Liver (tissue), 3 donors: ENCODE measurements at regions not wholly inside any gene's neighbourhood (a gene's known extent, or its start where the extent isn't known, plus 50 kb on each side); places are given as distances from the start of the nearest gene placed in this dataset.

Source experiments
- GABPA ChIP-seq, 2 donors: IDR thresholded peaks in 1 of 2; conservative IDR thresholded peaks in 1 of 2; 2 replicates each; pipeline ENCODE4 v1.6.1; 2016; ENCODE audit warnings: antibody characterized with exemption in 2 of 2, mild to moderate bottlenecking in 1 of 2, moderate library complexity in 1 of 2
- RAD21 ChIP-seq, 2 donors: IDR thresholded peaks; 2 replicates each; pipeline ENCODE4 v1.6.1; 2016; ENCODE audit warnings: antibody characterized with exemption in 2 of 2, mild to moderate bottlenecking in 2 of 2
- RXRA ChIP-seq, 2 donors: IDR thresholded peaks; 2 replicates each; pipeline ENCODE4 v1.6.1; 2017 to 2018; ENCODE audit warnings: antibody characterized with exemption in 2 of 2, mild to moderate bottlenecking in 1 of 2
- SP1 ChIP-seq: IDR thresholded peaks from 2 replicates; pipeline ENCODE4 v1.6.1; 2018; ENCODE audit warnings: antibody characterized with exemption, mild to moderate bottlenecking
- TF ChIP-seq, protein P1 (sequence below): fragments of 150-350 bp; IDR thresholded peaks from 2 replicates; pipeline ENCODE4 v1.5.1; 2017; ENCODE audit warnings: improper control_type of control experiment, low read depth, low read length; ENCODE audit not compliant: missing input control
- TF ChIP-seq, protein P2 (sequence below): IDR thresholded peaks from 2 replicates; pipeline ENCODE4 v1.6.1; 2016; ENCODE audit warnings: antibody characterized with exemption
- donor health status: healthy.
- donor health status: healthy.

DNA sequence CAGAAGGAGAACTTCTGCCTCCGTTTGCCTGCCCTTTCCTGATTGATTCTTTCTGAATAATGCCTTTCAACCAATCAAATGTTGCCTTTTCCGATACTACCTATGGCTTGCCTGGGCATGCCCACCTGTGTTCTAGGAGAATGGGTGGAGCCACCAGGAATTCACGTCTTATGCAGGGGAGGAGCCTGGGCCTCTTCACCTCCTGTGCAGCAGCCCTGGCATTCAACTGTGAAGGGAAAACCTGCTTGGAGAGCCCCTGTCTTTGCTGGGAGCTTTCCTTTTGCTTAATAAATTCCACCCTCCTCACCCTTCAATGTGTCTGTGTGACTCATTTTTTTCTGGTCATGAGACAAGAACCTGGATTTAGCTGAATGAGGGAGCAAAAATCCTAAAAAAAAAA is 730.7 kb downstream of the UQCRFS1 start:
- TF ChIP-seq, protein P1, sequence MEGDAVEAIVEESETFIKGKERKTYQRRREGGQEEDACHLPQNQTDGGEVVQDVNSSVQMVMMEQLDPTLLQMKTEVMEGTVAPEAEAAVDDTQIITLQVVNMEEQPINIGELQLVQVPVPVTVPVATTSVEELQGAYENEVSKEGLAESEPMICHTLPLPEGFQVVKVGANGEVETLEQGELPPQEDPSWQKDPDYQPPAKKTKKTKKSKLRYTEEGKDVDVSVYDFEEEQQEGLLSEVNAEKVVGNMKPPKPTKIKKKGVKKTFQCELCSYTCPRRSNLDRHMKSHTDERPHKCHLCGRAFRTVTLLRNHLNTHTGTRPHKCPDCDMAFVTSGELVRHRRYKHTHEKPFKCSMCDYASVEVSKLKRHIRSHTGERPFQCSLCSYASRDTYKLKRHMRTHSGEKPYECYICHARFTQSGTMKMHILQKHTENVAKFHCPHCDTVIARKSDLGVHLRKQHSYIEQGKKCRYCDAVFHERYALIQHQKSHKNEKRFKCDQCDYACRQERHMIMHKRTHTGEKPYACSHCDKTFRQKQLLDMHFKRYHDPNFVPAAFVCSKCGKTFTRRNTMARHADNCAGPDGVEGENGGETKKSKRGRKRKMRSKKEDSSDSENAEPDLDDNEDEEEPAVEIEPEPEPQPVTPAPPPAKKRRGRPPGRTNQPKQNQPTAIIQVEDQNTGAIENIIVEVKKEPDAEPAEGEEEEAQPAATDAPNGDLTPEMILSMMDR: no peak
- TF ChIP-seq RXRA (IDR thresholded peaks at IDR 0.05) (no peak), SP1 (no peak), GABPA (IDR thresholded peaks at IDR 0.05 in 1 of 2, conservative IDR thresholded peaks at IDR 0.05 in 1 of 2) (no peak), RAD21 (IDR thresholded peaks at IDR 0.05) (no peak)
- TF ChIP-seq, protein P2, sequence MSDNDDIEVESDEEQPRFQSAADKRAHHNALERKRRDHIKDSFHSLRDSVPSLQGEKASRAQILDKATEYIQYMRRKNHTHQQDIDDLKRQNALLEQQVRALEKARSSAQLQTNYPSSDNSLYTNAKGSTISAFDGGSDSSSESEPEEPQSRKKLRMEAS: no peak
